Cardiac fibroblast (primary cell): ENCODE measurements at regions not wholly inside any gene's neighbourhood (a gene's known extent, or its start where the extent isn't known, plus 50 kb on each side); places are given as distances from the start of the nearest gene placed in this dataset.

Source experiments
- DNase-seq, 2 donors: peaks; one replicate each; pipeline versions ENCODE4 v3.0.0 to v3.0.0-alpha.2; 2010; ENCODE audit warnings: low read depth in 2 of 2
- H3K4me3 ChIP-seq, 2 donors: replicated peaks in 1 of 2; 1 replicate in 1 of 2; 2 replicates in 1 of 2; pipeline ENCODE4 v1.5.1; 2011; ENCODE audit warnings: low read depth in 2 of 2, low read length in 2 of 2, mild to moderate bottlenecking in 2 of 2, moderate library complexity in 1 of 2
- CTCF ChIP-seq: IDR thresholded peaks from one replicate; pipeline ENCODE4 v1.5.1; 2011; ENCODE audit warnings: low read depth, mild to moderate bottlenecking, low read length, inconsistent platforms

GRCh38 chr13:106818971-106819370 is 251.0 kb upstream of the ARGLU1 start:
- no peak for TF ChIP-seq CTCF
- no peak for DNase-seq
- no peak overlapping the region for H3K4me3 ChIP-seq

GRCh38 chr13:106815545-106815944 is 247.6 kb upstream of the ARGLU1 start:
- TF ChIP-seq CTCF = no peak
- no peak for DNase-seq
- no peak overlapping the region for H3K4me3 ChIP-seq

GRCh38 chr13:106814463-106814862 is 246.5 kb upstream of the ARGLU1 start:
- no peak for DNase-seq
- H3K4me3 ChIP-seq = no peak overlapping the region
- no peak for TF ChIP-seq CTCF

GRCh38 chr13:106810069-106810468 is 242.1 kb upstream of the ARGLU1 start:
- DNase-seq = no peak
- TF ChIP-seq CTCF = no peak
- no peak overlapping the region for H3K4me3 ChIP-seq

GRCh38 chr13:106804991-106805390 is 237.1 kb upstream of the ARGLU1 start:
- no peak for DNase-seq
- no peak for TF ChIP-seq CTCF
- H3K4me3 ChIP-seq = no peak overlapping the region

GRCh38 chr13:106802917-106803316 is 235.0 kb upstream of the ARGLU1 start:
- no peak for TF ChIP-seq CTCF
- no peak for DNase-seq
- no peak overlapping the region for H3K4me3 ChIP-seq

- H3K4me3 ChIP-seq = no peak overlapping the region
- no peak for DNase-seq
- no peak for TF ChIP-seq CTCF
Observed at GRCh38 chr13:106799781-106800335, 231.9 kb upstream of the ARGLU1 start.
